Medulla oblongata (tissue), 1 donor: ENCODE measurements at regions not wholly inside any gene's neighbourhood (a gene's known extent, or its start where the extent isn't known, plus 50 kb on each side); places are given as distances from the start of the nearest gene placed in this dataset.
A peak's percentile ranks its signal among the peaks of the same experiment; 100 is the strongest.

ENCODE experiments used
- DNase-seq: peaks from one replicate; pipeline ENCODE4 v3.0.0-alpha.2; 2015; ENCODE audit errors: extremely low spot score

DNA sequence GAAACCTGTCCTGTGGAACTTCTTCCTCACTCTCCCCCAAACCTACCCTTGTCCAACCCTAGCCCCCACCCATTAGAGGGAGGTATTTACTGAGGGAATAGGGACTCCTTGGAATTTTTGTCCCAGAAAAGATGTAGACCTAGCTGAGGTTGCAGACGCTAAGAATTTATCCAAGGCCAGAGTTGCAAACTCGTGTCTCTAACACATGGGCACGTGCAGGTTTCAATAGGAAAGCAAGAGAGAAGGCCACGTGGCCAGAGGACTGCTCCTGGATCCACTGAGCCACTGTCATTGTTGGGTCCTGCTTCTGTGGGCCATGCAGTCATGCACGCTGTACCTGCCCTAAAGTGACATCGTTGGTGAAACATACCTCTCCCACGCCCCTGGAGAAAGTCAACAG, 243.4 kb upstream of the KCNG1 start:
- DNase-seq: no peak

DNA sequence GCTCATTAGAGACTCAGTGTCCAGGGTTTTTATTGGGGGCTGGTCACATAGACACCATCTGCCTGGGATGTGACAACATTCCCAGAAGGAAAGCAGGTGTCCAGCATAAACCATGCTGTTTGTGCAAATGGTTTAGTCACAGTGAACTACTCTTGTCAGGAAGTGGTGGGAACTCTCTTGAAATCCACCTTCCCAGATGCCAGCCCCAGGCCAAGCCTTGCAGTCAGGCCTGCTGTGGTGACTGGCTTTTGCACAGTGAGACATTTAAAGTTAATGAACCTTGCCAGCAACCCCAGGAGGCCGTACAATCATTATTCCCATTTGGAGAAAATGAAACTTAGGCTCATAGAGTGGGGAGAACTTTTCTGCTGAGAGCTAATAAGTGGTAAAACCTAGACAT, 242.5 kb upstream of the KCNG1 start:
- no peak for DNase-seq

DNA sequence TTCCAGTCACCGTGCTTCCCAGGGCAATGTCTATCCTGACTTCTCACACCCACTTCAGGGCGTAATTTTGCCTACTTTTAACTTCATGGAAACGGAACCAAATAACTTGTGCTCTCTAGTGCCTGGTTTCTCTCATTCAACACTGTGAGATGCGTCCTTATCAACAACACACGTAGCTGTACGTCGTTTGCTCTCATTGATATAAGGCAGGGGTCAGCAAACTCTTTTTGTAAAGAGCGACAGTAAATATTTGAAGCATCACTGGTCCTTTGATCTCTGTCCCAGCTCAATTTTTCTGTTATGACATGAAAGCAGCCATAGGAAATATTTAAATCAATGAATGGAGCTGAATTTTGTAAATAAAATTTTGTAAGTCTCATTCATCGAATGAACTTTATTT, 239.3 kb upstream of the KCNG1 start:
- no peak for DNase-seq

DNA sequence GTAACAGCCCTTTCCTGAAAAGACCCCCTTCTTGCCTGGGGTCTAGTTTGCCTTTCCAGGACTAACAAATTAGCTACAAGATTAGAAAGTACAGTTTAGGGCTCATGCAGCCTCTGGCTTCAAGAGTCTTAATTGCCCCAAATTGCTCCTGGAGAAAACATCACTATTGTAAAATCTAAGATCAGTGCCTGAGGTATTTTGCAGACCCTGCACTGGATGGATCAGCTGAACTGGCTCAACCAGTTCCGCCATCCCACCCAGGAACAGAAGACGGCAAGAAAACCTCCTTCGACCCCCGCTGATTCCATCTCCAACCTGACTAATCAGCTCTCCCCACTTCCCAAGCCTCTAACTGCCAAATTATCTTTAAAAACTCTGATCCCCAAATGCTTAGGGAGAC, 236.5 kb upstream of the KCNG1 start:
- DNase-seq: no peak

DNA sequence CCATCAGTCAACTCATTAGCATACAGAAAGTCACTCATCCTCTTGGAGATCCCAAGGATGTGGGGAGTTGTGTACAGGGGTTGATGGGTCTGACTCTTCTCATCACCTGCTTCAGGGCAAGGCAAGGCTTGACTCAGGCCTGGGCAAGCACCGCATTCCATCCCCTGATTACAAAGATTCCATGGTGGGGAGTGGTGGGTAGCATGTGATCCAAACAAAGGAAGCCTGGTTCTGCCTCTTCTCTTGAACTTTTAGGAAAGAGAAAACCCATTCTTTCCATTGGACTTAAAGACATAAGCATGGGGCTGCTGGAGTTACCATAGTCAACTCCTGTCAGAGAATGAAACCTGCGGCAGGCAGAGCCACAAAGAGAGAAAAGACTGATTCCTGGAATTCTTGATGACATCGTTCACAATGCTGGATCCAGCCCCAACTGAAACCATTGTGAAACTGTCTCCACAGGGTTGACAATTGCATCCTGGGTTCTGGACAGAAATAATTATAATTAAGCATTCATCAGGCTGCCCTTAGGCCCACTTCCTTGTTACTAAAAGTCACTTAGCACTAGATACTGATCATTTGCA, 235.8 kb upstream of the KCNG1 start:
- no peak for DNase-seq

DNA sequence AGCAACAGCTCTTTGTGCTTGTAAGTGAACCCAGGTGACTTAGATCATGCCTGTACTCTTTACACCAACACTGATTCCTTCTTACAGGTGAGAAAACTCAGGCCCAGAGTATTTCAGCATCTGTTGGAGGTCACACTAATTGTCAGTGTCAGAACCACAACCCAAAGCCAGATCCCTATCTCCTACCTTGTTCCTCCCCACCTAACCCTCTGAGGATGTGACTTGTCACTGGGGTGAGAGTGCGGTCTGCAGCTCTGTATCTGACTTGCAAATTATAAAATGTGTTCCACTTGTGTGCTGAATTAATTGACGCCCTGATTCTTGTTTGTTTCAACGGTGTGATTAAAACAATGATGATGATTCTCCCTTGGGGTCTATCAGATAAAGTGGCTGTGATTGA, 232.5 kb upstream of the KCNG1 start:
- no peak for DNase-seq

DNA sequence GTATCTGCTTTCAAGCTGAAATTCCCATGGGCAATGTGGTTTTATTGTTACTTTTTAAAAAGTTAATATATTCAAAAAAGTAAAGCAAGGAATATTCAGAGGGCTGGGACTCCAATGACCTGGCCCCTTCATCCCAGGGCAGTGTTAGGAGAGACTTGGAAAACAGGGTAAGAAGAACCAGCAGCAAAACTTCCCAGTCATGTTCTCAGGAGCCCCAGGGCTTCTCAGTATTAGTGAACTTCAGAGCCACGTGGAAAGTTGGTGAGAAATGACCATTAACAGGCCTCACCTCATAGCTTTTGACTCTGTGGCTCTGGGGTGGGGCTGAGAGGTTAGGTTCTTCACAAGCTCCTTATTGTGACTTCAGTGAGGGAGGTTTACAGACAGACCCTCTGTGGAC, 230.4 kb upstream of the KCNG1 start:
- no peak for DNase-seq

DNA sequence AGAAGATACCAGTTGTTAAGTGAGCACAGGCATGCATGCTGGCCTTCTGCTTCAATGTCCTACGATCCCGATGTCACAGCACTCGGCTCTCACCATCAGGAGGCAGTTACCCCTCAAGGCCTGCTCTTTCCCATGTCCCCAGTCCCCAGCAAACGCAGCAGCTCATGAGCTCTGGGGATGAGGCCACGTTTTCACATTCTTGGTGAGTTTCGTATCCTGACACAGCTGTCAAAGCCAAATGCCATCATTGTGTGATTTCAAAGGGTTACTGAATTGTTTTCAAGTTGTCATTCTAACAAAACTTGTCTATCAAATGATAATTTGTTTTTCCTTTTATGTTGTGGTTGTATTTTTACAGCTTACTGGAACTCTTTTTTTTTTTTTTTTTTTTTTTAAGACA, 226.9 kb upstream of the KCNG1 start:
- no peak for DNase-seq

DNA sequence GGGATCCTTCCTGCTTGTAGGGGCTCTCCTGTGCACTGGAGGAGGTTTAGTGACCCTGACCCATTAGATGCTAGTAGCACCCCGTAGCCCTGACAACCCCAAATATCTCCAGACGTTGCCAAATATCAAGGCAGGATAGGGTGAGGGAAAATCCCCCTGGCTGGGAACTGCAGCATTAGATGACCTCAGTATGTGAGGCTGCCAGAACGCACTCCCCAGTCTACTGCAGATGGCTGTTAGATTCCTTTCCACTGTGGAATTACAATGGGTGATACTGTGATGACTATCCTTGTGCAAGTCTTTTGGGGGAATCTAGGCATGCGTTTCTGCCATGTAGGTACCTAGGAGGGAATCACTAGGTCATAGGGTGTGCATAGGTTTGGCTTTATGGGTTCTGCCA, 226.3 kb upstream of the KCNG1 start:
- no peak for DNase-seq

DNA sequence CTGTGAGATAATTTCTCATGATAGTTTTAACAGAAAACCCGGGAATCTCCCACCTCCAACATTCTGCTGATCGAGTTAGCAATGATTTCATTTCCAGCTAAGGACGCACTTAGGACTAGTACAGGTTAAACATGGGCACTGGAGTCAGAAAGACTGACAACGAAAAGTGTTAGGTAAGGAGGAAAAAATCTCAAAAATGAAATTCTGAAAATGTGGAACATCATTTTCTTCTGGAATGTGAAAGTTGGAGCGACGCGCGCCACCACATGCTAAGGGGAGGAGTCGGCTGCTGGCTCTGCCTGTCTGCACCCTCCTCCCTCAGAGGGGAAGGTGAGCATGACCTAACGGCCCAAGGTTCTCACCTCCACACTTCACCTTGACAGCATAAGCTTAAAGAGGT, 221.6 kb upstream of the KCNG1 start:
- DNase-seq: no peak

DNA sequence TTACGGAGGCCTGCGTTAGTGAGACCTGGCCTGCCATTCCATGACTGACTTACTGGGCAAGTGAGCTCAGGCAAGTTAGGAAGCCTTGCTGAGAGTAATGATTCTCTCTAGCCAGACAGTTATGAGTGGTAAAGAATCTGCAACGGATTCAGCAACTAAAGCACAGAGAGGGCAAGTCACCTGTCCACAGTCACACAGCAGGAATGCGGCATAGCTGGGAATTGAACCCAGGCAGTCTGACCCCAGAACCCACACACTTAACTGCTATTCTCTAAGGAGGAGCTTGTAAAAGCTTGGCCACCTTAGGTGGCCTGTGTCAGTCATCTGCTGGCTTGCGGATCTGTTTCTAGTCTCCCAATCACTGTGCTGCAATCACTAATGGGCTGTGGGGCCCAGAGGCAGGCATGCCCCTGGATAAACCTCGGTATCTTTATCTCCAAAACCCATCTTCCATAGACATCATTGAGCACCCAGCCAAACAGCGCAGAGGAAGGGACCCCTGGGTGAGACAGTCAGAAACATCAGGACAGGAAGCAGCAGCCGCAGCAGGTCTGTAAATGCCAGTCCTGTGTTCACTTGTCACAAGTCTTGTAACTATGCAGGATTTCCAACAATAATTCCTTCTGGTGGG, 215.9 kb upstream of the KCNG1 start:
- no peak for DNase-seq

DNA sequence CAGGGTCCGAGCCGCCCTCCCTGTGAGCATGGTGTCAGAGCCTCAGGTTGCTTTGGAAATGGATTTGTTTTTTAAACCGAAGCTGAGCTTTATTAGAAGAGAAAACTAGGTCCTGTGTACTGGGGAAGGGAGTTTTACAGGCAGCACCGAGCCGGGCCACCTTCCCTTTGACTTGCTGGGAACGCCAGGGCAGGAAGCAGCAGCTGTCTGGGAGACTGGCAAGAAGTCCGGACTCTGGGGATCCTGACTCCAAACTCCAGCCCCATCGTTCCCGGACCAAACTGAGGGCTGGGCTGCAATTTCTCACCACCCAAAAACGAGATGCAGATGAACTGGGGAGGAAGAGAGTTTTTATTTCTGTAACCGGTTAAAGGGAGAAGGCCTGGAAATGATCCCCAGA, 214.9 kb upstream of the KCNG1 start:
- no peak for DNase-seq

DNA sequence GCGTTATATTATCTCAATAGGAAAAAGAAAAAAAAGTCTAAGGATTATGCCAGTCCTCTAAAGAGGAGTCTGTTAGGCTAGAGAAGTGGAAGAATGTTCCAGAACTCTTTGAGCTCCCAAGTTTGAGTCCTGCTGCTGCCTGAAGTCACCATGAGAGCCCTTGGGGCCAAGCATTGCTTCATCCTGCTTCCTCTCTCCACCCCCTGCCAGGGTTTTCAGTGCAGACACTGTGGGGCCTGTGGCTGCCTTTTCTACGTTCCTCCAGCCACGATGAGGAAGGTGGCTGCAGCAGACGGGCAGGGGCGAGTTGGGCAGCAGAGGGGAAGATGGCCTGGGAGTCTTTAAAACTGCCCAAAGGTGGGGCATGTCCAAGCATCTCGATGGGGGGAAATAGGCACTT, 214.4 kb upstream of the KCNG1 start:
- DNase-seq: peak; percentile 58

DNA sequence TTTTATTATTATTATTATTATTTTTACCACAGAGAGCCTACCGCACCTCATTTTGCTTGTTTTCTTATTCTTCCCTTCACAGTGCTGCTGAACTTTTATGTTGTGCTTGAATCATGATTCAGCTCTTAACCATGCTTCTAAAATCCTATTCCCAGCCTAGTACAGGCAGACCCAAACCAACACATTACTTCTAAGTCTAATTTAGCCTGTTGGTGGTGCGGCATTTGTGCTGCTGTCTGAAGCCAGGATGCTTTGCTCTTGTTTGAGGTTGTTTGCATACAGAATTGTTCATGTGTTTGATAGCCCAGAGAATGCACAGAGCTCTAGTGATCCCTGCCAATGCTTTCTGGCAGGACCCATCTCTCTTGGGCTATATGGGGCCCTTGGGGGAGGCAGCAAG, 213.5 kb upstream of the KCNG1 start:
- DNase-seq: no peak

DNA sequence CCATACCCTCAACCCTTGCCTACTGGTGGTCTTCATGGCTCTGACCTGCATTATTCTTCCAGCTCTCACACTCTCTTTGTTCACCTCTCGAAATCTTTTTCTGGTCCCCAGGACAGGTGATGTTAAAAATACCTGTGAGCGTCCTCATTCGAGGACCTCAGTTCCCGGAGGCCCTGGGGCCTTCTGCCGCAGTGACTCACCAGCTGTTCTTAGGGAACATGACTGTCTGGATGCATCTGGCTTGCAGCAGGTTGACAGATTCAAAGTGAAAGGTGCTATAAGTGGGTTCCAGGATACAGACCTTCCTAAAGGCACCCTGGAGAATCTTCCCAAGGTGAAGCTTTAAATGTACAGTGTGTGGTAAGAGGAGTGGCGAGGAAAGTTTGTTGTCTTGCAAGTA, 210.4 kb upstream of the KCNG1 start:
- DNase-seq: no peak

DNA sequence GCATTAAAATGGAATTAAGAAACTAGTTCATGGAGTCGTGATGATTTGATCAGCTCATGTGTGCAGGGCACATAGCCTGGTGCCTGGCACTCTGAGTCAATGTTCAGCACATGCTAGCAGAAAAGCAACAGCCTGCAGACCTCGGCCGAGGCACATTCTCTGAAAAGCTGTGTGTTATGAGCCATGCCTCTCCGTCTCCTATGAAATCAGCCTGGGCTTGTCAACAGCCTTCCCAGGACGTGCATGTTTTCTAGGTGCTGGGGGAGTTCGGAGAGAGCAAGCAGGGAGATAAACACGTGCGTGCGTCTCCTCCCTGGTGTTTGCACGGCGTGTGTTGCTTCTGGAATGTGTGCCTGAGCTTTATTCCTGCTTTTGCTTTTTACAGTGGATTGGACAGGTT, 207.8 kb upstream of the KCNG1 start:
- DNase-seq: no peak

DNA sequence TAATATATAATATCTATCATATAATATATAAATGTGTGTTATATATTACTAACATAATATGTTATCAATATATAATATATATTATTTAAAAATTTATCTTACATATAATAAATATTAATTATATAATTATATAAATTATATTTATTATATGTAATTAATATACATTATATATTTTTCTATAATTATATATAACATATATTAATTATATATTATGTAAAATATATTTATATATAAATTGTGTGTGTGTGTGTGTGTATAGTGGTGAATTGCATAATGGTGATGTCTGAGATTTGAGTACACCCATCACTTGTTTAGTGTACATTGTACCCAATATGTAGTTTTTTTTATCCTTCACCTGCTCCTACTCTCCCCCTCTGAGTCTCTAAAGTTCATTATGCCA, 205.9 kb upstream of the KCNG1 start:
- no peak for DNase-seq

DNA sequence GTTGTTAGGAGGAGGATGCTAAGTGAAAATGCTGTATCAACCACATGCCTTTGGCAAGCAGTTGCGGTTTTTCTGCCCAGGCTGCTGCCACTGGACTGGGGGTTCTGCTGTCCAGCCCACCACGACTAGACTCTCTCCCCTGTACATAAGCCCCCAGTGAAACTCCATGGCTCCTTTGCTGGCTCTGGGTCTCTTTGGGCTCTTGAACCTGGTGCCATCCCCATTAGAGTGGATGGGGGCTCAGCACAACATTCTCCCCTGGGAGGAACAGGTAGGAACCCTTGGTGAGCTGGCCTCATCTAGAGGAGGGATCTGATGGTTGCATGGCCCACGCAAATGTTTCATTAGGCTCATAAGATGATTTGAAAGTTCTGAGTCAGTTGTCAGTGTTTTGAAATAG, 204.8 kb upstream of the KCNG1 start:
- no peak for DNase-seq

DNA sequence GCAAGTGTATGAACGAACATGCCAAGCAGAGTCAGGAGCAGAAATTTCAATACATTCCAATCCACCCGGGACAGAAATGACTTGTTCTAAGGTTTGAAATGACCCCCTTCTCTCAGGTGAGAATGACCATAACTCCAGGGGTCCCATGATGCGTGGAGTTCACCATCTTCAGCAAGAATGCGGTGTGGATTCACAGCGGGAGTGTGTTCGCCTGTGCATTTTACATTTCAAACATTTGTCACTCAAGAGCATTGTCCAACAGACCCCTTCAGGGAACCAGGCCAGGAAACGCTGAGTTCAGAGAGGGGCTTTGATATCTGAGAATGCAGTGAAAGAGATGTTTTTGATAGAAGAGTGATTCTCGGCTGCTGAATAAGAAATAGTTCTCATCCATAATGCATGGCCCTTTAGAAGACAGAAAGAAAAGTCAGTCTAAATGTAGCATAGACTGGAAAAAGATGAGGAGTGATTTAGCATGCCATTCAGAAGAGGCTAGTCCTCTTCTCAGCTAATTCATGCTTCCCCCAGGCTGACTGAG, 200.3 kb upstream of the KCNG1 start:
- DNase-seq: no peak

DNA sequence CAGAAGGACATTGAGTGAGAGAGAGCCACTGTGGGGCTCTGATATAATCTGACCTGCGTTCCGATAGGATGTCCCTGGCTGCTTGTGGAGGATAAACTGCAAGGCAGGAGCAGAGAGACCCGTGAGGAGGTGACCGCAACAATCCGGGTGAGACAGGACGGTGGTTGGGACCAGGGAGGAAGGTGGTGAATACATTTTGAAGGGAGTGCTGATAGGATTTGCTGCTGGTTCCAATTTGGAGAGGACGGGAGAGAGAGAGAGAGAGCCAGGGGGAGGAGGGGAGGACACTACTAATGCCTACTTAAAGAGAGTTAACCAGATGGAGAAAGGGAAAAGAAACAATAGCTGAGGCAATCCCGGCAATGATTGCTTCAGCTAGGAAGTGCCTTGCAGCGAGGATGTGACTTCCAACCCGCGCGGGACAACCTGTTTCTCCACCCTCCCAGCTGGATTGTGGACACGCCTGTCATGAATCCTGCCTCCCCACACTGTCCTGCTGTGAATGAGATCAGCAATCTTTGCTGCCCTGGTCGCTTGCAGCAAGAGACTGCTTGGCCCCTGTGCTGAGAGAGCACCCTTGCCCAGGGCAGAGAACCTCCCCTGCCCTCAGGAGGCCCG, 199.0 kb upstream of the KCNG1 start:
- DNase-seq: no peak

DNA sequence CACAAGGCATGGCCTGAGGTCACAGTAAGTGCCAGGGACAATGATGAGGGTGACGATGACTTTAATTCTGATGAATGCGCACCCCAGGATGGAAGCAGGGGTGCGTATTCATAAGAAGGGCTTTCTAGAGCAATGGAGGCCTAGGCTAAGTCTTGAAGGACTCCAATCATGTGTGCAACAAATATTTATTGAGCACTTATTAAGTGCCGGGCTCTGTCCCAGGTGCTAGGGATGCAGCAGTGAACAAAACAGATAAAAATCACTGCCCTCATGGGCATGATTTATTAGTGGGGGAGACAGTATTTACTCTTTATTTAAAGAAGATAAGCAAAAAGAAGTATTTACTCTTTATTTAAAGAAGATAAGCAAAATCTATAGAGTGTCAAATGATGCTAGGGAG, 198.2 kb upstream of the KCNG1 start:
- no peak for DNase-seq

DNA sequence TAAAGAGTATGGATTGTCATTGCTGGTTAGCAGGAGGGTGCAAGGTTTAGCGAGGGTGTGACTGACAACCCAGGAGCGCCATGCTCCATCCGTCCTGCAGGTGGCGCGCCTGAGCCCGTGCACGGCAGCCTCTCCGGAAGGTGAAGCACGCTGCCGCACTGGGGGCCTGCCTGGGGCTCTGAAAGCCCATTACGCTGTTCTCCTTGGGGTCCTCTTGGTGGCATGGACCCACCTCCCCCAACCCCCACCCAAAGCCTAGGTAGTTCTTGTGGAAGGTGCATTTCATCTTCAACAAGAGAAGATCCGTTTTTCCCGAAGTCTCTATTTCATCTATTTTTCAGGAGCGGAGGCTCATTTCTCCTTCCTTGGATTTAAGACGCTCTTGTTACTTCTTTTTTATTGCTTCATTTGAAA, 197.4 kb upstream of the KCNG1 start:
- peak; percentile 13 for DNase-seq

DNA sequence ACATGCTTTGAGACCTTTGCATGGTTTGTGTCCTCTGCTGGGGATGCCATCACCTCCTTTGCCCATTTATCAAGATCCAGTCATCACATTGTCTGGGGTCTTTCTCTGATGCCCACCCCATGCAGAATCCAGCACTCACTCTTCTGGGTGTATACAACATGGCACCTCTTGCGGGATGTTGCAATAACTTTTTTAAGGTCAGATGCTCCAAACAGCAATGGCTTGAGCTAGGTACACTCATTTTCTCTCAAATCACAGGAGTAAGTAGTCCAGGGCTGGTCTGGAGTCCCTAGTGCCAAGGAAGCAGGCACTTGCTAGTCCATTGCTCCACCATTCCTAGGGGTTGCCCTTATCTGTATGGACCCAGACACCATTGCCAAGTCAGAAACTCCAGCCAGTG, 196.6 kb upstream of the KCNG1 start:
- DNase-seq: no peak

DNA sequence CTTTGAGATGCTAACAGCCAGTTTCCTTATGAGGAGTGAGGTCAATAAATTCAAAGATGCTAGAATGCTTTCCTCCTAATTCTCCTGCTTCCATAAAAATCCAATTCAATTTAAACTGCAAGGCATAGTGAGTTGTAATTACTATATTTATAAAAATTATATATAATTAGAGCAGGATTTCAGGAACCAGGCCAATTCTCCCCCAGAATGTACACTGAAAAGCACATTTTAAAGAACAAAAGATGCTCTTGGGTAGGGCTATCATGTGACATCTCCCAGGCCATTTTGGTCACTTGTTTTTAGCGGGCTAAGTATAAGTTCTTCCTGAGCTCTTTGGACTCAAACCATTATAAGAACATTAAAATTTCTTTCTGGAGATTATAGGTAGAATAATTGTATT, 195.7 kb upstream of the KCNG1 start:
- no peak for DNase-seq
